ENCODE measurements at regions not wholly inside any gene's neighbourhood (a gene's known extent, or its start where the extent isn't known, plus 50 kb on each side); places are given as distances from the start of the nearest gene placed in this dataset.

DNA sequence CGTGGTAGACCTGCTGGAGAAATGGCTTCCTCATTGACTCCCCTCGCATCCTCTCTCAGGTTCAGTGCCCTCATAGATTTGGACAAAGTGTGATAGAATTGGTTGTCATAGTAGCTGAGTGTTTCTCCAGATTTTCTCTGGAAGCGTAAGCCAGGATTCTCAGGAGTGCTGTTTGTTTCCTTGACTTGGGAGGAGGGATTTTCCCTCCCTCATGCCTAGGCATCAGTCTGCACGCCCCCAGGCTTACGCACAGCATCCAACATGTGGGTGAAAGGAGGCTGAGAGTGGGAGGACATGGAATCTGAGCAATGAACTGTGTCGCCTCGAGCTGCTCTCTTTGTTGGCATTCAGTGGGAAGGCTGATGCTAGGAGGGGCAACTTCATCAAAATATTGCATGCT lies 503.5 kb downstream of the LTN1 start:
- DNase-seq: no peak
- intact Hi-C loops (cut with micrococcal nuclease; ENCODE audit: unreplicated experiment): no loop called here
- Mint-ChIP-seq H3K4me1 (ENCODE audit: low read depth, unreplicated experiment) (no peaks in the 10 kb centered on the region), H3K4me3 (ENCODE audit: low read depth, unreplicated experiment) (no peak overlapping the region), H3K27ac (ENCODE audit: unreplicated experiment) (no peak overlapping the region), H3K36me3 (ENCODE audit: insufficient read depth, unreplicated experiment) (no peaks in the 10 kb centered on the region), H3K27me3 (ENCODE audit: unreplicated experiment) (no peaks in the 10 kb centered on the region), H3K9me3 (ENCODE audit: low read depth, unreplicated experiment) (no peaks in the 10 kb centered on the region)
- BruUV-seq (replicated peaks): no TSS peak
- CTCF ChIA-PET: no interaction called here
- TF ChIP-seq, protein P1, sequence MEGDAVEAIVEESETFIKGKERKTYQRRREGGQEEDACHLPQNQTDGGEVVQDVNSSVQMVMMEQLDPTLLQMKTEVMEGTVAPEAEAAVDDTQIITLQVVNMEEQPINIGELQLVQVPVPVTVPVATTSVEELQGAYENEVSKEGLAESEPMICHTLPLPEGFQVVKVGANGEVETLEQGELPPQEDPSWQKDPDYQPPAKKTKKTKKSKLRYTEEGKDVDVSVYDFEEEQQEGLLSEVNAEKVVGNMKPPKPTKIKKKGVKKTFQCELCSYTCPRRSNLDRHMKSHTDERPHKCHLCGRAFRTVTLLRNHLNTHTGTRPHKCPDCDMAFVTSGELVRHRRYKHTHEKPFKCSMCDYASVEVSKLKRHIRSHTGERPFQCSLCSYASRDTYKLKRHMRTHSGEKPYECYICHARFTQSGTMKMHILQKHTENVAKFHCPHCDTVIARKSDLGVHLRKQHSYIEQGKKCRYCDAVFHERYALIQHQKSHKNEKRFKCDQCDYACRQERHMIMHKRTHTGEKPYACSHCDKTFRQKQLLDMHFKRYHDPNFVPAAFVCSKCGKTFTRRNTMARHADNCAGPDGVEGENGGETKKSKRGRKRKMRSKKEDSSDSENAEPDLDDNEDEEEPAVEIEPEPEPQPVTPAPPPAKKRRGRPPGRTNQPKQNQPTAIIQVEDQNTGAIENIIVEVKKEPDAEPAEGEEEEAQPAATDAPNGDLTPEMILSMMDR (IDR thresholded peaks at IDR 0.05; ENCODE audit: unreplicated experiment): no peak

DNA sequence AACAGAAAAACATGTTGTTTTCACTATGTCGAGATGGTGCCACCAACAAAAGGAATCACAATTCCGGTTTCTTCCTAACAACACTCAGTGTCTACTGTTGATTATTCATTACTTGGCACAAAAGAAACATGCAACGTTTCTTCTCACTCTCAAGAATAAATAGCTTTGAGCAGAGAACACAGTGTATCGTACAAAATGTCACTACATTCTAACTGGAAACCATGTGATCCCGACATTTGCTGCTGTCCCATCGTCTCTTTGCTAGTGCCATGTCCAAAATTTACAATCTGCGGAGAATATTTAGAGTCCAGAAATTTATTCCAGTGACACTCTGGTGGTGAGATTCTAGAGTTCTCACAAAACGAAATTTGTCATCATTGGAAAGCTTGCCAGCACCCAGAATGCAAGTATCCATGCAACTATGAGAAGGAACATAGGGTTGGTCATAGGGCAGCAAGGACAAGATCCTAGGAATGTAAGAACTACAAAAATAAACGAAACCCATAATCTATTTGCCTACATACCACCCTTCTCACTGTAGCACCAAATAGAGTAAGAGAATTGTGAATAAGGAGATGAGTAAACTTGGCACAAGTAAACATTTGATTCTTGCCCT lies 505.1 kb downstream of the LTN1 start:
- H3K4me3 Mint-ChIP-seq (ENCODE audit: low read depth, unreplicated experiment): no peak overlapping the region

DNA sequence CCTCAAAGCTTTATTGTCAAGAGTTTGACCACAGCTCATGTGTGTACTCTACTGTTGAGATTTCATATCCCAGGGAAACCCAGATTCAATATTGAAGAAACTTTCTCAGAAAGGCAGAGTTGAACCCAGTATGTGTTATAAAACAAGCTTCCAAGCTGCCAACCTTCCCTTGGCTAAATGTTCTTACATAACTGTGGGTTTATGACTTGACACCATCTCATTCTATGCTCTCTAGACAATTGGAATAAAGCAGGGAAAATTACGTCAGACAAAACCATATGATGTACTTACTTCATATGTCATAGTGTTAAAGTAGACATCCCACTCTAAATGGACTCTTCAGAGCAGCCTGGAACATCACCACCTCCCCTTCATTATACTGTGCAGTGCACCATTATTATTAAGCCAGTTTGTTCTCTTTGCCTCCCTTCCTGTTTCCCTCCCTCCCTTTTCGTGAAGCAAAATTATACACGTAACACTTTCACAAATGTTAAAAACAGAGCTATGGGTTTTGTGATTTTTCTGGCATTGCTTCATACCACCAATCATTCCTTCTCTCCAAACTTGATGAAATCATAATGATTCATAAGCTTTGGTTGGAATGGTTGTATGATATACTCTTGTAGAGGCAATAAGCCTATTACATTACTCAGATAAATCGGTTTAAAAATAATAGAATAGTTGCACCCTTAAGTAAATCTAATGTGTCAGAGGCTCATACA lies 507.2 kb downstream of the LTN1 start:
- intact Hi-C loops (cut with micrococcal nuclease; ENCODE audit: unreplicated experiment): no loop called here
- Mint-ChIP-seq H3K36me3 (ENCODE audit: insufficient read depth, unreplicated experiment) (no peaks in the 10 kb centered on the region), H3K4me3 (ENCODE audit: low read depth, unreplicated experiment) (no peak overlapping the region), H3K4me1 (ENCODE audit: low read depth, unreplicated experiment) (no peaks in the 10 kb centered on the region), H3K27me3 (ENCODE audit: unreplicated experiment) (no peaks in the 10 kb centered on the region), H3K27ac (ENCODE audit: unreplicated experiment) (no peak overlapping the region), H3K9me3 (ENCODE audit: low read depth, unreplicated experiment) (no peaks in the 10 kb centered on the region)
- no TSS peak for BruUV-seq (replicated peaks)
- DNase-seq: no peak
- TF ChIP-seq, protein P1 (IDR thresholded peaks at IDR 0.05; ENCODE audit: unreplicated experiment): no peak
- CTCF ChIA-PET: no interaction called here

More for the DNA sequence above, 505.1 kb downstream of the LTN1 start:
- no peak for DNase-seq
- TF ChIP-seq, protein P1 (IDR thresholded peaks at IDR 0.05; ENCODE audit: unreplicated experiment): no peak
- H3K4me1 Mint-ChIP-seq (ENCODE audit: low read depth, unreplicated experiment): no peaks in the 10 kb centered on the region
- no peaks in the 10 kb centered on the region for H3K36me3 Mint-ChIP-seq (ENCODE audit: insufficient read depth, unreplicated experiment)
- no TSS peak for BruUV-seq (replicated peaks)
- H3K9me3 Mint-ChIP-seq (ENCODE audit: low read depth, unreplicated experiment): no peaks in the 10 kb centered on the region
- CTCF ChIA-PET: no interaction called here
- H3K27ac Mint-ChIP-seq (ENCODE audit: unreplicated experiment): no peak overlapping the region
- intact Hi-C loops (cut with micrococcal nuclease; ENCODE audit: unreplicated experiment): no loop called here
- H3K27me3 Mint-ChIP-seq (ENCODE audit: unreplicated experiment): no peaks in the 10 kb centered on the region

DNA sequence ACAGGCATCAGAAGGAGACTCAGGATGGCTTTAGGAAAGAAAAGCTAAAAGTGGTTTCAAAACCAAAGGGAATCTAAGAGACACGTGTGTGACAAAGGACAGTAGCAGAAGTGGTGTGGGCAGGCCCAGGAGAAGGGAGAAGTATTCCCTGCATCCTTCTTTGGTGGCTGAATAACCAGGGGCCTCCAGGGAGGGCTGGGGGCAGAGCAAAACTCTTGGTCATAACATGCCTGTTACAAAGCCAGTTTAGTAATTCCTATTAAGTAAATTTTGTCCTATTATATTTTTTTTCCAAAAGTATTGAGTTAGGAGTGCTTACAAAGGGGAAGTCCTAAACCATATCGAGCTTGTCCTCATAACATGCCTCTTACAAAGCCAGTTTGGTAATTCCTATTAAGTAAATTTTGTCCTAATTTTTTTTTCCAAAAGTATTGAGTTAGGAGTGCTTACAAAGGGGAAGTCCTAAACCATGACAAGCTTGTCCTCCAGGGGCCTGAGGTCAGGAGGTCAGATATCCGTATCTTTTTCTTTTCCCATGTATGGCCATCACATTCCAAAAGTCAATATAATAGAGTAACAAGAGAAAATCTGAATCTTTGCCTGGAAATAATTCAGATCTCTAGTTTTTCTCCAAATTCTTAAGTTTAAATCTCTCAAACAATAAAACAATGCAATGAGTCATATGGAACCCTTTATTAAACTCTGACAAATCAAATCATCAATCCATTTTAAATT lies 509.2 kb downstream of the LTN1 start:
- BruUV-seq (replicated peaks): no TSS peak
- no peaks in the 10 kb centered on the region for H3K36me3 Mint-ChIP-seq (ENCODE audit: insufficient read depth, unreplicated experiment)
- no peaks in the 10 kb centered on the region for H3K4me1 Mint-ChIP-seq (ENCODE audit: low read depth, unreplicated experiment)
- CTCF ChIA-PET: interaction anchor here (0.7 kb wide), 1 partner anchor 971 kb away, joined by 3 read pairs; no protein-coding TSS in a partner anchor
- no peak overlapping the region for H3K4me3 Mint-ChIP-seq (ENCODE audit: low read depth, unreplicated experiment)
- no peak overlapping the region for H3K27ac Mint-ChIP-seq (ENCODE audit: unreplicated experiment)
- no peak for DNase-seq
- TF ChIP-seq, protein P1 (IDR thresholded peaks at IDR 0.05; ENCODE audit: unreplicated experiment): no peak
- intact Hi-C loops (cut with micrococcal nuclease; ENCODE audit: unreplicated experiment): no loop called here
- no peaks in the 10 kb centered on the region for H3K27me3 Mint-ChIP-seq (ENCODE audit: unreplicated experiment)
- H3K9me3 Mint-ChIP-seq (ENCODE audit: low read depth, unreplicated experiment): no peaks in the 10 kb centered on the region
